NCI-H146 treated with DMSO at 0.1 percent for 48 hours (cell line): ENCODE measurements at regions not wholly inside any gene's neighbourhood (a gene's known extent, or its start where the extent isn't known, plus 50 kb on each side); places are given as distances from the start of the nearest gene placed in this dataset.

Experiments used
- DNase-seq: peaks from one replicate; lab custom pipeline; 2025; ENCODE audit not compliant: unreplicated experiment; lab: John Stamatoyannopoulos, UW

DNA sequence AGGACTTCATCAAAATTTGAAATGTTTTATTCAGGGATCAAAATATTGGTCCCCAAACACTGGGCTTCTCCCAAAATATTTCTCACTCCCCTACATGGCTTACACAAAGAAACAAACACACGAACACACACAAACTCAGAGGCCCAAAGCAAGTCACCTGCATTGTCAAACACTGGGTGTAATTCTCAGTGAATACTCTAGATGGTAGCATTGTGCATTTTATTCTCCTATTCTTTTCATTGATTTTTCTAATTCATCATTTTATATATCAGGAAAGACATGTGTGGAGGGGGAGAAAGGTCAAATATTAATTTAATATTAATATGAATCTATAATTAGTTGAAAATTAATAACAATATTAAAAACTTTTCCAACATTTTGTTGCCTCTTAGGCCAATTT is 72.3 kb upstream of the TNMD start:
- peak; percentile 5 for DNase-seq

DNA sequence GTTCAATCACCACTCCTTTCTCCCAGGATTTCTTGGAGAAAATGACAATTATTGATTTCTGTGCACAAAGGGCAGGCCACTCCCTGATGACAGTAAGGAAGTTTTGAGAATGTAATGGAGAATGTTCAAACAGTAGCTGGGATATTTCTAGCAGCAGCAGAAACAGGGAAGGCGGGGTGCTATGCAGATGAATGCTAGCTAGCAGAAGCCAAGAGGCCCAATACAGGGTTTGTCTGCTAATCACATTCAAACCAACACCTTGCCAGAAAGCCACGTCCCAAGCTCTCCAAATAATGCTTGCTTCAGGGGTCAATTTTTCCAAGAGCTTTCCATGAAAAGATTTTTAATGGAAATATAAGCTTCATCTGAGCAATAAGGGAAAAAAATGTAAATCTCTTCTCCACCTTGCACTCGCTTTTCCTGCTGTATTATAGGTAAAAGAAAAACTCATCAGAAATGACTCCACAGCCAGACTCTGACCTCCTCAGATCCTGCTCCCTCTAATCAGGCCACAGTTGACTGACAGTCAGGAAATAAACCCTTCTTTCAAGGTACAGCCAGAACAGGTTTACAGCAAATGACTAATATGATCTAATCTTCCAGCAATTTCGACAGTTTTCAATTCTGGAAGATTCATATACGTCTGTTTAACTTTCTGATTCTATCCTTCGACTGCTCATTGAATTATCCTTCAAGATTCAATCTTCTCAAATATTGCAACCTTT is 84.7 kb upstream of the PCDH19 start:
- no peak for DNase-seq

DNA sequence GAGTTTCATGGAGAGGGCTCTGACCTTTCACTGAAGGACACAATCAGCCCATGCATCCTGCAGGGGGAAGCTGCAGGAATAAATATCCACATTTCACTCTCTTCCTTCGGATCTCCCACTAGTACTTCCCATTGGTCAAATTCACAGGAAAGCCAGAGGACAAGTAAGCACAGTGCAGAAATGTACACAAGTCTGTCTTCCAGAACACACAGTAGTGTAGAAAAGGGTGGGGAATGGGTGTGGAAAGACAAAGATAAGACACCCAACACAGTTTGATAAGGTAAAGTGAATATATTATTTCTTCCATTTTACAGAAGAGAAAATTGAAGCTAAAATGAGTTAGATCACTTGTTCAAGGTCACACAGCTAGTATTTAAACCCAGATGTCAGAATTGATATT is 81.1 kb upstream of the PCDH19 start:
- no peak for DNase-seq

DNA sequence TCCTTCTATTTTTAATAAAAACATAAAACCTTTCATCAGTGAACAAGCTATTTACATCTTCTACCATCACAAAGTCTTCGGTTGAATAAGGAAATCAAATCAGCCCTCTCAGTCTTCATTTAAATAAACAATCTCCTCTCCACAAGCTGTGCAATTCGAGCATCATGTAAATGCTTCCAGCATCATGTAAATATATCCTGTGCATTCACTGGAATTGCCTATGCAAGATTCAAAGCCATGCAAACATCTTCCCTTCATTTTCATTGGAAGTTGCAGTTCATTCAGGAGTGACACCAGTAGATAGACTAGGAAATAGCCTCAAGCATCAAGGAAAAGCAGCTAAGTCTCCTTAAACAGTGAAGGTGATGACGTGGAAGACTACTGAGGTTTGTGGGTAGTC is 77.7 kb upstream of the PCDH19 start:
- no peak for DNase-seq

DNA sequence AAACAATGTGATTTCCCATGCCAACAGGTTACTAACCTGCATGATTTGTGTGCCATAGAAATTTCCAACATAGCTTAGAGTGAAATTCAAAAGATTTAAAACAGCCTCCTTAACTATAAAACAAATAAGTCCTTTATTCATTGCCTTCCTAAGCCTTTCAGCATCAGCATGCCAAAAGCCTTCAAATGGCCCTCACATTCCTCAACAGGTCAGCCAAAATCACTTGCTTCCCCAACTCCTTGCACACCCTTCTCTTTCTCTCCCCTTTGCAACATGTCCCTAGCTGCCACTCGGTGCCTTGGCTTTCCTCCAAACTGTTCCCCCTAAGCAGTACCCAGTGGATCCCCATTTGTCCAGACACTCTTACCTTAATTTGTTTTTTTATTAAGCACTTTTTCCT is 74.9 kb upstream of the PCDH19 start:
- DNase-seq = no peak

DNA sequence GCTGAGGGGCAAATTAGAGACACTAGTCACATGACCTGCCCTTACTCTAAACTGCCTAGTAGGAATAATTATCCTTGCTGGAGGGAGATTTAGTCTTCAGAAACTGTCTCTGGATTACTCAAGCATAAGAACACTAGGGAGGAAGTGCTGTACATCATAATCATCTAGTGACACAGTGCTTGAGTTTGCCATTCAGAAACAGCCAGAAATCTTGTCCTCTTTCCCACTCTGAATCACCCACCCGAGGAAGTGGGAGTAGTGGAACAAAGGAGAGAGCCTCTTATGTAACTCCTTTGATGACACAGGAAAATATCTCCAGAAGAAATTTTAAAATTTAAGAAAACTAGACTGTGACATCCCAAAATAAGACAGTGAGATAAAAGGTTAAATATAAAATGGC is 69.3 kb upstream of the PCDH19 start:
- no peak for DNase-seq

DNA sequence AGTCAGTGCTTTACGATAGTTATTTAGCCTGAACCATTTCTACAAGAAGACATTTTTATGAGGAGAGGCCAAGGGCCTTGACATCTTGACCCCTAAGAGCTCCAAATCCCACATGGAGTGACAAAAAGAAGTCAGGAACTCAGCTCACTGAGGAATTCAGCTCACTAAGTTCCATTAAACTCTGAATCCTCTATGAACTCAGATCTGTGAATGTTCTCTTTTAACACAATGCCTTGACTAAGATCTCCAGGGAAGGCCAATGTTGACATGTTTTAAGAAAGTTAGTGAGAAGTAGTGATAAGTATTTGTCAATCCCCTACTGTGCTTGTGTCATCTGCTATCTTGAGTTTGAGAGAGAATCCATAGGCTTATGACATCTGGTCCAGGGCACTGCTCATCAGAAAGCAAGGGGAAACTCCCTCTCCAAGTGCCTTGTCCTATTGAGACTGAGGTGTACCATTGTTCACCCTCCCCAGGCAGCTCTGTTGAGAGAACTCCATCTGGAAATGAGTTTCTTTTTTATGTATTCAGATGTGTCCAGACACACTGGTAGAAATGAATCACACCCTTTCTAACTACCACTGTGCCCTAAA is 68.7 kb upstream of the PCDH19 start:
- DNase-seq = no peak

DNA sequence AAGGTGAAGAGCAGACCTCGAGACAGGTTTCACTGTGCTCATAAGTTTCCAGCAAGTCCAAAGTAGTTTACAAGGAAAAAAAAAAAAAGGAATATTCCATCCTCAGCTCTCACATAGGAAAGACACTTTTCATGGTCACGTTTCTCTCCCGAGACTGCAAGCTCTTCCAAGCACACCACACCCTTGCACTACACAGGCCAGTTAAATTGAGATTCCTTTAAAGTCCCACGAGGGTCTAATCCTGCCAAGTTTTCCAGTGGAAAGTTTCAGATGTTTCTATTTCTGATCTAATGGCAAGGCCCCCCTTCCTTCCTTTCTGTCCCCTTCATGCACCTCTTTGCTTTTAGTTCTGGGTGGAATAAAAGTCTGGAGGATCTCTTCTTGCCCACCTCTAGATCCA is 67.9 kb upstream of the PCDH19 start:
- DNase-seq = no peak

DNA sequence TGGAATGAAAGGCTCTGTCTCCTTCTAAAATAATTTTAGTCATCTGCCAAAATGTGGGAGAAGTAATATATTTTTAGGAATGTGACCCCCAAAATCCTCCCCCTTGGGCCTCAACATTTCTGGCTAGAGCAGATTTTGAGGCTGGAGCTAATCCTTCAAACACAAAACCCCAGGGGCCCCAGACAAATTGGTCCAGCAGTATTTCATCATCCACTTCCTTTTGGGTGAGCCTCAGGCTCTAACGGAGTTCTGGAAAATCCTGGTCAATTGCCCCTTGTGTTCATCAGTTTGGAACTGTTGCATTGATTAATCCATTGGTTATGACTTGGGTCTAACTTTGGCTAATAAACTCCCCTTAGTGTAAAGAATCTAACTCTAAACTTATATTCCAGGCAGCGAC is 67.4 kb upstream of the PCDH19 start:
- DNase-seq = no peak
